Nephron progenitor cell (in vitro differentiated cells): ENCODE measurements at regions not wholly inside any gene's neighbourhood (a gene's known extent, or its start where the extent isn't known, plus 50 kb on each side); places are given as distances from the start of the nearest gene placed in this dataset.

Experiments
- DNase-seq: peaks from one replicate; pipeline ENCODE4 v3.0.0; 2021
- H3K27ac Mint-ChIP-seq: 2 replicates; pipeline ENCODE4 v1.8.0; 2021; ENCODE audit warnings: mild to moderate bottlenecking, moderate library complexity, mixed read lengths
- H3K27me3 Mint-ChIP-seq: 2 replicates; pipeline ENCODE4 v1.8.0; 2021; ENCODE audit warnings: mild to moderate bottlenecking, low read depth, mixed read lengths; ENCODE audit not compliant: poor library complexity
- H3K36me3 Mint-ChIP-seq: 2 replicates; pipeline ENCODE4 v1.8.0; 2021; ENCODE audit warnings: low read depth, mixed read lengths
- H3K4me1 Mint-ChIP-seq: 2 replicates; pipeline ENCODE4 v1.8.0; 2021; ENCODE audit warnings: mixed read lengths
- H3K4me3 Mint-ChIP-seq: 2 replicates; pipeline ENCODE4 v1.8.0; 2021; ENCODE audit warnings: mild to moderate bottlenecking, moderate library complexity, mixed read lengths
- H3K9me3 Mint-ChIP-seq: 2 replicates; pipeline ENCODE4 v1.8.0; 2021; ENCODE audit warnings: mild to moderate bottlenecking, moderate library complexity, mixed read lengths
- CTCF ChIP-seq: fragments of 200-600 bp; sonication (generic); IDR thresholded peaks from 2 replicates; pipeline ENCODE4 v1.5.0; 2021; ENCODE audit warnings: antibody characterized with exemption

- H3K9me3 Mint-ChIP-seq = no peaks in the 10 kb centered on the region
- no peaks in the 10 kb centered on the region for H3K36me3 Mint-ChIP-seq
- H3K27me3 Mint-ChIP-seq = peaks cover 13% of the 10 kb centered on the region
- H3K4me1 Mint-ChIP-seq = peaks cover 14% of the 10 kb centered on the region
- no peak overlapping the region for H3K4me3 Mint-ChIP-seq
- no peak overlapping the region for H3K27ac Mint-ChIP-seq
- no peak for TF ChIP-seq CTCF
- no peak for DNase-seq
Observed at GRCh38 chr21:29233611-29234540, 64.8 kb upstream of the BACH1 start.

- Mint-ChIP-seq H3K27ac (no peak overlapping the region), H3K36me3 (no peaks in the 10 kb centered on the region), H3K4me1 (peaks cover 14% of the 10 kb centered on the region), H3K27me3 (peaks cover 13% of the 10 kb centered on the region), H3K4me3 (no peak overlapping the region), H3K9me3 (no peaks in the 10 kb centered on the region)
- no peak for TF ChIP-seq CTCF
- DNase-seq = no peak
Observed at GRCh38 chr21:29235714-29236197, 63.0 kb upstream of the BACH1 start.

GRCh38 chr21:29236201-29236600 lies 62.5 kb upstream of the BACH1 start:
- H3K27me3 Mint-ChIP-seq = peaks cover 9% of the 10 kb centered on the region
- TF ChIP-seq CTCF = no peak
- H3K4me3 Mint-ChIP-seq = no peak overlapping the region
- DNase-seq = no peak
- H3K9me3 Mint-ChIP-seq = no peaks in the 10 kb centered on the region
- no peaks in the 10 kb centered on the region for H3K36me3 Mint-ChIP-seq
- H3K4me1 Mint-ChIP-seq = peaks cover 9% of the 10 kb centered on the region
- no peak overlapping the region for H3K27ac Mint-ChIP-seq

- peak overlapping the region; percentile 71 for H3K27ac Mint-ChIP-seq
- H3K27me3 Mint-ChIP-seq = peaks cover 6% of the 10 kb centered on the region
- no peaks in the 10 kb centered on the region for H3K36me3 Mint-ChIP-seq
- no peak for TF ChIP-seq CTCF
- no peak for DNase-seq
- no peaks in the 10 kb centered on the region for H3K9me3 Mint-ChIP-seq
- no peak overlapping the region for H3K4me3 Mint-ChIP-seq
- peaks cover 9% of the 10 kb centered on the region for H3K4me1 Mint-ChIP-seq
Observed at GRCh38 chr21:29237110-29238052, 61.3 kb upstream of the BACH1 start.

- Mint-ChIP-seq H3K9me3 (no peaks in the 10 kb centered on the region), H3K36me3 (no peaks in the 10 kb centered on the region), H3K27me3 (peaks cover 6% of the 10 kb centered on the region), H3K4me1 (peaks cover 9% of the 10 kb centered on the region), H3K4me3 (no peak overlapping the region), H3K27ac (no peak overlapping the region)
- no peak for DNase-seq
- TF ChIP-seq CTCF = no peak
Observed at GRCh38 chr21:29238053-29238966, 60.4 kb upstream of the BACH1 start.
